ENCODE measurements at regions not wholly inside any gene's neighbourhood (a gene's known extent, or its start where the extent isn't known, plus 50 kb on each side); places are given as distances from the start of the nearest gene placed in this dataset.

DNA sequence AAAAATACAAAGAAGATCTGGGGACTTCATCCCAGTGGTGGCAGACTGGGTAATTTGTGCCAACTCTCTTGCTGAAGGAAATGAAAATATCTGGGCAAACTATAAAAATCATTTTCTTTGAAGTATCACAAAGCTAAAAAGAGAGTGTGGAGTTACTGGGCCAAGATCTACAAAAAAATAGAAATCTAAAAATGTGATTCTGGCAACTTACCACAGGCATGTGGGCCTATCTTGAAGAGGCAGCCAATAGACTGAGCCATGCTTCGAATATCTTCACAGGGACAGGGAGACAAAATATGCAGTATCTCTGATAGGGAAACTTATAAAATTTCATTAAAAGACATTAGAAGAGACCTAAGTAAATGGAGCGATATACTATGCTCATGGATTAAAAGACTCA, 168.8 kb downstream of the RCHY1 start:
- Histone ChIP-seq H3K9ac (ENCODE audit: control insufficient read depth, extremely low read depth, insufficient read depth, low read length) (no peak overlapping the region), H3K9me3 (ENCODE audit: control insufficient read depth, low read depth, low read length) (no peaks in the 10 kb centered on the region), H3K79me2 (ENCODE audit: control insufficient read depth, insufficient read depth, low read length) (no peaks in the 10 kb centered on the region), H3K4me1 (ENCODE audit: control insufficient read depth, extremely low read depth, insufficient read depth, low read length) (no peaks in the 10 kb centered on the region), H3K4me3 (ENCODE audit: control insufficient read depth in 2 of 3, extremely low read depth in 1 of 3, insufficient read depth in 2 of 3, low read depth in 1 of 3, low read length in 3 of 3) (no peak overlapping the region), H3K4me2 (ENCODE audit: control insufficient read depth, extremely low read depth, insufficient read depth, low read depth, low read length) (no peak overlapping the region), H3K9me1 (ENCODE audit: control insufficient read depth, extremely low read depth, insufficient read depth, low read length) (no peaks in the 10 kb centered on the region), H4K20me1 (ENCODE audit: control insufficient read depth, extremely low read depth, insufficient read depth, low read length) (no peaks in the 10 kb centered on the region), H3K27me3 (ENCODE audit: control insufficient read depth, extremely low read depth, insufficient read depth, low read length) (no peaks in the 10 kb centered on the region), H3K36me3 (ENCODE audit: control insufficient read depth in 2 of 2, extremely low read depth in 1 of 2, insufficient read depth in 2 of 2, low read length in 2 of 2) (no peaks in the 10 kb centered on the region), H3K27ac (ENCODE audit: control insufficient read depth, insufficient read depth, low read length) (no peak overlapping the region), H2AFZ (ENCODE audit: control insufficient read depth, low read length) (no peak overlapping the region)
- TF ChIP-seq EZH2 (IDR thresholded peaks at IDR 0.05; ENCODE audit: low read length) = no peak
- TF ChIP-seq, protein P1, sequence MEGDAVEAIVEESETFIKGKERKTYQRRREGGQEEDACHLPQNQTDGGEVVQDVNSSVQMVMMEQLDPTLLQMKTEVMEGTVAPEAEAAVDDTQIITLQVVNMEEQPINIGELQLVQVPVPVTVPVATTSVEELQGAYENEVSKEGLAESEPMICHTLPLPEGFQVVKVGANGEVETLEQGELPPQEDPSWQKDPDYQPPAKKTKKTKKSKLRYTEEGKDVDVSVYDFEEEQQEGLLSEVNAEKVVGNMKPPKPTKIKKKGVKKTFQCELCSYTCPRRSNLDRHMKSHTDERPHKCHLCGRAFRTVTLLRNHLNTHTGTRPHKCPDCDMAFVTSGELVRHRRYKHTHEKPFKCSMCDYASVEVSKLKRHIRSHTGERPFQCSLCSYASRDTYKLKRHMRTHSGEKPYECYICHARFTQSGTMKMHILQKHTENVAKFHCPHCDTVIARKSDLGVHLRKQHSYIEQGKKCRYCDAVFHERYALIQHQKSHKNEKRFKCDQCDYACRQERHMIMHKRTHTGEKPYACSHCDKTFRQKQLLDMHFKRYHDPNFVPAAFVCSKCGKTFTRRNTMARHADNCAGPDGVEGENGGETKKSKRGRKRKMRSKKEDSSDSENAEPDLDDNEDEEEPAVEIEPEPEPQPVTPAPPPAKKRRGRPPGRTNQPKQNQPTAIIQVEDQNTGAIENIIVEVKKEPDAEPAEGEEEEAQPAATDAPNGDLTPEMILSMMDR (optimal IDR thresholded peaks at IDR 0.05 in 1 of 3, IDR thresholded peaks at IDR 0.05 in 1 of 3, conservative IDR thresholded peaks at IDR 0.05 in 1 of 3; ENCODE audit: extremely low read depth in 1 of 3, insufficient read depth in 2 of 3, low read length in 3 of 3) = no peak
- dilution Hi-C loops (cut with MboI; ENCODE audit: extremely low pct_ligation_motif_present, low sequenced_read_pairs) = no loop called here
- DNase-seq (ENCODE audit: low read depth, low spot score) (no peak), FAIRE-seq (no peak)

GRCh38 chr4:75344915-75345314, 169.3 kb downstream of the RCHY1 start:
- H3K27me3 ChIP-seq (ENCODE audit: control insufficient read depth, extremely low read depth, insufficient read depth, low read length) = no peaks in the 10 kb centered on the region
- H3K79me2 ChIP-seq (ENCODE audit: control insufficient read depth, insufficient read depth, low read length) = no peaks in the 10 kb centered on the region
- no peaks in the 10 kb centered on the region for H3K9me3 ChIP-seq (ENCODE audit: control insufficient read depth, low read depth, low read length)
- H3K4me3 ChIP-seq (ENCODE audit: control insufficient read depth in 2 of 3, extremely low read depth in 1 of 3, insufficient read depth in 2 of 3, low read depth in 1 of 3, low read length in 3 of 3) = no peak overlapping the region
- H4K20me1 ChIP-seq (ENCODE audit: control insufficient read depth, extremely low read depth, insufficient read depth, low read length) = no peaks in the 10 kb centered on the region
- H2AFZ ChIP-seq (ENCODE audit: control insufficient read depth, low read length) = no peak overlapping the region
- H3K36me3 ChIP-seq (ENCODE audit: control insufficient read depth in 2 of 2, extremely low read depth in 1 of 2, insufficient read depth in 2 of 2, low read length in 2 of 2) = no peaks in the 10 kb centered on the region
- no peak overlapping the region for H3K4me2 ChIP-seq (ENCODE audit: control insufficient read depth, extremely low read depth, insufficient read depth, low read depth, low read length)
- H3K27ac ChIP-seq (ENCODE audit: control insufficient read depth, insufficient read depth, low read length) = no peak overlapping the region
- H3K9ac ChIP-seq (ENCODE audit: control insufficient read depth, extremely low read depth, insufficient read depth, low read length) = no peak overlapping the region
- FAIRE-seq = no peak
- dilution Hi-C loops (cut with MboI; ENCODE audit: extremely low pct_ligation_motif_present, low sequenced_read_pairs) = no loop called here
- no peaks in the 10 kb centered on the region for H3K9me1 ChIP-seq (ENCODE audit: control insufficient read depth, extremely low read depth, insufficient read depth, low read length)
- no peaks in the 10 kb centered on the region for H3K4me1 ChIP-seq (ENCODE audit: control insufficient read depth, extremely low read depth, insufficient read depth, low read length)
- no peak for DNase-seq (ENCODE audit: low read depth, low spot score)
- no peak for TF ChIP-seq EZH2 (IDR thresholded peaks at IDR 0.05; ENCODE audit: low read length)
- TF ChIP-seq, protein P1 (optimal IDR thresholded peaks at IDR 0.05 in 1 of 3, IDR thresholded peaks at IDR 0.05 in 1 of 3, conservative IDR thresholded peaks at IDR 0.05 in 1 of 3; ENCODE audit: extremely low read depth in 1 of 3, insufficient read depth in 2 of 3, low read length in 3 of 3) = no peak

Measured in keratinocyte (primary cell).